ENCODE measurements at regions not wholly inside any gene's neighbourhood (a gene's known extent, or its start where the extent isn't known, plus 50 kb on each side); places are given as distances from the start of the nearest gene placed in this dataset.
"Not testable (repeated sequence)": the region's sequence is repeated elsewhere in the genome, so short reads cannot be mapped to it uniquely, and the experiment has no call there.

- Mint-ChIP-seq H3K4me1 (peaks cover 7% of the 10 kb centered on the region), H3K9me3 (no peaks in the 10 kb centered on the region), H3K27me3 (ENCODE audit: low read depth) (peaks cover 31% of the 10 kb centered on the region), H3K4me3 (no peak overlapping the region), H3K36me3 (ENCODE audit: low read depth) (no peaks in the 10 kb centered on the region), H3K27ac (no peak overlapping the region)
- no peak for TF ChIP-seq CTCF (IDR thresholded peaks at IDR 0.05; ENCODE audit: unreplicated experiment in 3 of 3)
Measured at GRCh38 chr16:26826500-26826899, 240.2 kb upstream of the C16orf82 start.

DNA sequence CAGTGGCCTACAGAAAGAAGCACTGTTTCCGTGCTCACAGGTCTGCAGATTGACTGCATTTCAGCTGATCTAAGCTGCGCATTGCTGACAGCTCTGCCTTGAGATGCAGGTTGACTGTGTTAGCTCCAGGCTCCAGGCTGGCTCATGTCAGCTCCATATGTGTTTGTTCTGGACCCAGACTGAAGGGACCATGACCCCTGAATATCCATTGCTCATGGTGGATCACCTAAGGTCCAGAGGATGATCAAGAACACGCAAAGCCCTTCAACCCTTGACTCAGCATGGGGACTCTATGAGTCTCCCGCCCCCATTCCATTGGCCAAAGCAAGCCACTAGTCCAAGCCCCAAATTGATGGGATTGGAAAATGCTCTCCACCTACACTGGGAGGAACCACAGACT lies 239.3 kb upstream of the C16orf82 start:
- peaks cover 7% of the 10 kb centered on the region for H3K4me1 Mint-ChIP-seq
- H3K27ac Mint-ChIP-seq: no peak overlapping the region
- TF ChIP-seq CTCF (IDR thresholded peaks at IDR 0.05; ENCODE audit: unreplicated experiment in 3 of 3): no peak
- H3K36me3 Mint-ChIP-seq (ENCODE audit: low read depth): no peaks in the 10 kb centered on the region
- no peaks in the 10 kb centered on the region for H3K9me3 Mint-ChIP-seq
- H3K4me3 Mint-ChIP-seq: no peak overlapping the region
- peaks cover 26% of the 10 kb centered on the region for H3K27me3 Mint-ChIP-seq (ENCODE audit: low read depth)

DNA sequence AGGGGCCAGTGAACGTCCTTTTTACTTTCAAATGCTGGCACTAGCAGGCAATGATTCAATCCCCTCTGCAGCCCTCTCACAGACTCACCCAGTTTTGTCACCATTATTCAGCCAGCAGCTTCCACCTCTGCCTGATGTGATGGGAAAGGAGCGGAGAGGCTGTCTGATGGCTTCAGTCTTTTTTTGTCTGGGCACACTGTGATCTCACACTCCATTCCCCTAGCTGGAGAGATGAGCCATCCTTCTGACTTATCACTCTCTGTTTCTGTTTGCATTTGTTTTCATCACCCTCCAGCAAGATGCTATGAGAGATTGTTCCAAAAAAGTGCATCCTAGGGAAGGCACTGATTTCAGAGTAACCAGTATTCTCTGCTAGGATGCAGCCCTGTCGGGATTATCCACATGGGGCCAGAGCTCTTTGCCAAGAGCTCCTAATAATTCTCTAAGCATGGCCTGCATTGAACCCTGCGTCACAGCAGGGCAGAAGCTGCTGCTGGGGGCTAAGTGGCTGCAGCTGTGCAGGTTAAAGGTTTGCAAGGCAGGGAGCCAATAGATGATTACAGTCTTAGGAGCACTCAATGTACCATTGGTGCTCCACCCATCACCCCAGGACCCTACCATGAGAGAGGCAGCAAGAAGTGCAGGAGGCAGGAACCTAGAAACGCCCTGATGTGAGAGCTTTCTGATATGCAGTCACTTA lies 236.1 kb upstream of the C16orf82 start:
- Mint-ChIP-seq H3K27me3 (ENCODE audit: low read depth) (peaks cover 18% of the 10 kb centered on the region), H3K27ac (no peak overlapping the region)
- no peak for TF ChIP-seq CTCF (IDR thresholded peaks at IDR 0.05; ENCODE audit: unreplicated experiment in 3 of 3)

DNA sequence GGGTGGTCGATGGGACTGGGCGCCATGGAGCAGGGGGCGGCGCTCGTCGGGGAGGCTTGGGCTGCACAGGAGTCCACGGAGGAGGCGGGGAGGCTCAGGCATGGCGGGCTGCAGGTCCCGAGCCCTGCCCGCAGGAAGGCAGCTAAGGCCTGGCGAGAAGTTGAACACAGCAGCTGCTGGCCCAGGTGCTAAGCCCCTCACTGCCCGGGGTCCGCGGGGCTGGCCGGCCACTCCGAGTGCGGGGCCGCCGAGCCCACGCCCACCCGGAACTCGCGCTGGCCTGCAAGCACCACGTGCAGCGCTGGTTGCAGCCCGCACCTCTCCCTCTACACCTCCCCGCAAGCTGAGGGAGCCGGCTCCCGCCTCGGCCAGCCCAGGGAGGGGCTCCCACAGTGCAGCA lies 230.6 kb upstream of the C16orf82 start:
- H3K9me3 Mint-ChIP-seq: peaks cover 13% of the 10 kb centered on the region
- not testable (repeated sequence) for H3K4me3 Mint-ChIP-seq; H3K4me1 Mint-ChIP-seq; H3K27me3 Mint-ChIP-seq (ENCODE audit: low read depth); H3K36me3 Mint-ChIP-seq (ENCODE audit: low read depth); H3K27ac Mint-ChIP-seq

More for the DNA sequence above, 236.1 kb upstream of the C16orf82 start:
- Mint-ChIP-seq H3K4me1 (peaks cover 7% of the 10 kb centered on the region), H3K4me3 (no peak overlapping the region), H3K36me3 (ENCODE audit: low read depth) (no peaks in the 10 kb centered on the region), H3K9me3 (peaks cover 11% of the 10 kb centered on the region)

DNA sequence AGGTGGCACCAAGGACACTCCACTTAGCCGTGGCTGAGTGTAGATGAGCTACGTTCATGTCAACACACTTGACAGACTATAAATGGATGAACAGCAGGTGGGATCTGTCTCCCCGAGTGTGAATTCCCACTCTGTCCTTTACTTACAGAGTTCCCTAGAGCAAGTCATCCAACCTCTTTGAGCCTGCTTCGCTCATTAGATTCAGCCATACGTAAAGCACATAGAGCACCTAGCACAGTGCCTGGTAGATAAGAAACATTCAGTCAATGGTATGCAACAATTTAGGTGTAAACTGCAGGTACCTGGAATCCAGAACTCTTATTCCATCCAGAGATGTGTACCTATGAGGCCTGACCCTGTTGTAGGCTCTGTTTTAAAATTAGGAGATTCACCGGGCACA lies 227.8 kb upstream of the C16orf82 start:
- no peak overlapping the region for H3K27ac Mint-ChIP-seq
- TF ChIP-seq CTCF (IDR thresholded peaks at IDR 0.05; ENCODE audit: unreplicated experiment in 3 of 3): no peak

DNA sequence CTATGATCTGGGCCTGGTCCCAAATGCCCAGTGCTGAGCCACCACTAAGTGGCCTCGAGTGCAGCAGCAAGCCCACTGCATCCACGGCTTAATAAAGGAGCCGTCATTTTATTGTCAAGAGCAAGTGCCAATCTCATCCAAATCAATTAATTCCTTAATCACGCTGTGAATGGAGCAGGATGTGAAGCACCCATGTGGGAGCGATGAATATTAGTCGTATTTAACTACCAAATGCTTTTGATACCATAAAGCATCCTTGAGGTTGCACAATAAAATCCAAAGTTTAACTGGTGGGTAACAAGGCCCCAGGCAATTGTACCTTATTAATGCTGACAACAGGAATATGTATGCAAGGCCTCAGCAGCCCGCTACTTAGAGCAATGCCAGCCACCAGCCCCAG lies 226.0 kb upstream of the C16orf82 start:
- no peak for TF ChIP-seq CTCF (IDR thresholded peaks at IDR 0.05; ENCODE audit: unreplicated experiment in 3 of 3)
- peaks cover under 1% of the 10 kb centered on the region for H3K9me3 Mint-ChIP-seq
- no peak overlapping the region for H3K4me3 Mint-ChIP-seq
- no peaks in the 10 kb centered on the region for H3K36me3 Mint-ChIP-seq (ENCODE audit: low read depth)
- H3K27me3 Mint-ChIP-seq (ENCODE audit: low read depth): peaks cover under 1% of the 10 kb centered on the region
- H3K4me1 Mint-ChIP-seq: no peaks in the 10 kb centered on the region
- H3K27ac Mint-ChIP-seq: no peak overlapping the region

More for the DNA sequence above, 227.8 kb upstream of the C16orf82 start:
- peaks cover 4% of the 10 kb centered on the region for H3K9me3 Mint-ChIP-seq
- no peaks in the 10 kb centered on the region for H3K4me1 Mint-ChIP-seq
- no peaks in the 10 kb centered on the region for H3K36me3 Mint-ChIP-seq (ENCODE audit: low read depth)
- no peak overlapping the region for H3K4me3 Mint-ChIP-seq
- H3K27me3 Mint-ChIP-seq (ENCODE audit: low read depth): no peaks in the 10 kb centered on the region
